A673 (cell line): ENCODE measurements at regions not wholly inside any gene's neighbourhood (a gene's known extent, or its start where the extent isn't known, plus 50 kb on each side); places are given as distances from the start of the nearest gene placed in this dataset.

Source experiments
- BruUV-seq: library from RNA; stranded (reverse); fragments of 400-500 nt; replicated peaks from 2 replicates; lab custom pipeline; 2021; lab: Mats Ljungman, UMichigan
- CTCF ChIA-PET: fragments of 300-600 bp; sonication (Branson Sonifier 250); formaldehyde crosslinking; loops from one replicate; lab custom pipeline; 2022; ENCODE audit warnings: antibody characterized with exemption; lab: Charles Lee
- POLR2A ChIA-PET: fragments of 300-600 bp; sonication (Branson Sonifier 250); formaldehyde crosslinking; loops from one replicate; lab custom pipeline; 2022; ENCODE audit warnings: antibody characterized with exemption; ENCODE audit not compliant: low non-redundant PET; lab: Charles Lee
- DNase-seq: peaks from one replicate; pipeline ENCODE4 v3.0.0-alpha.2; 2015; ENCODE audit warnings: low spot score
- H3K27ac ChIP-seq: fragments of 200-600 bp; sonication (generic); 2 replicates; pipeline ENCODE4 v1.5.1; 2016; ENCODE audit warnings: mixed run types, low read depth, mild to moderate bottlenecking, mixed read lengths, antibody characterized with exemption, low read length; ENCODE audit not compliant: poor library complexity, severe bottlenecking
- H3K27me3 ChIP-seq: fragments of 200-600 bp; sonication (generic); replicated peaks from 2 replicates; pipeline ENCODE4 v1.6.1; 2017; ENCODE audit warnings: mixed run types, low read depth, mild to moderate bottlenecking, mixed read lengths, antibody characterized with exemption, low read length; ENCODE audit not compliant: insufficient read depth, poor library complexity
- H3K36me3 ChIP-seq: fragments of 200-600 bp; sonication (generic); 2 replicates; pipeline ENCODE4 v1.6.1; 2016; ENCODE audit warnings: mixed run types, mild to moderate bottlenecking, mixed read lengths, antibody characterized with exemption, low read length; ENCODE audit not compliant: insufficient read depth, poor library complexity, severe bottlenecking
- H3K4me1 ChIP-seq: fragments of 200-600 bp; sonication (generic); 2 replicates; pipeline ENCODE4 v1.6.1; 2017; ENCODE audit warnings: mixed run types, mild to moderate bottlenecking, mixed read lengths, antibody characterized with exemption, low read length; ENCODE audit not compliant: insufficient read depth, poor library complexity, severe bottlenecking
- H3K4me3 ChIP-seq: fragments of 200-600 bp; sonication (generic); 2 replicates; pipeline ENCODE4 v1.5.1; 2016; ENCODE audit warnings: low read depth, mixed run types, mild to moderate bottlenecking, mixed read lengths, low read length; ENCODE audit not compliant: poor library complexity, severe bottlenecking
- H3K9me3 ChIP-seq: fragments of 200-600 bp; sonication (generic); 2 replicates; pipeline ENCODE4 v1.6.1; 2016; ENCODE audit warnings: mixed run types, low read depth, mild to moderate bottlenecking, mixed read lengths, antibody characterized with exemption, low read length; ENCODE audit not compliant: poor library complexity, severe bottlenecking
- CTCF ChIP-seq: fragments of 300-800, 200-600 bp; sonication (generic); conservative IDR thresholded peaks from 2 replicates; pipeline ENCODE4 v1.5.1; 2017; ENCODE audit warnings: low read depth, mild to moderate bottlenecking, antibody characterized with exemption, low read length, moderate library complexity, mixed read lengths
- EZH2 ChIP-seq: fragments of 200-600 bp; sonication (generic); IDR thresholded peaks from 2 replicates; pipeline ENCODE4 v1.6.1; 2017; ENCODE audit warnings: borderline replicate concordance, low read depth, mild to moderate bottlenecking, mixed read lengths, antibody characterized with exemption, low read length; ENCODE audit not compliant: poor library complexity, severe bottlenecking
- intact Hi-C: fragments of 100-400 bp; cut with micrococcal nuclease; formaldehyde crosslinking; loops from one replicate; pipeline ENCODE4 v1.10.0; 2022; ENCODE audit not compliant: unreplicated experiment

- ChIA-PET POLR2A (no interaction called here), CTCF (no interaction called here)
- no peak overlapping the region for H3K4me3 ChIP-seq
- no TSS peak for BruUV-seq
- intact Hi-C loops, result no loop called here
- no peak overlapping the region for H3K27ac ChIP-seq
- peaks cover 5% of the 10 kb centered on the region for H3K9me3 ChIP-seq
- H3K27me3 ChIP-seq, result no peaks in the 10 kb centered on the region
- H3K4me1 ChIP-seq, result peaks cover 17% of the 10 kb centered on the region
- no peak for DNase-seq
- H3K36me3 ChIP-seq, result no peaks in the 10 kb centered on the region
- TF ChIP-seq CTCF (no peak), EZH2 (no peak)
Measured at GRCh38 chr7:155201325-155202087, 96.2 kb upstream of the INSIG1 start.

DNA sequence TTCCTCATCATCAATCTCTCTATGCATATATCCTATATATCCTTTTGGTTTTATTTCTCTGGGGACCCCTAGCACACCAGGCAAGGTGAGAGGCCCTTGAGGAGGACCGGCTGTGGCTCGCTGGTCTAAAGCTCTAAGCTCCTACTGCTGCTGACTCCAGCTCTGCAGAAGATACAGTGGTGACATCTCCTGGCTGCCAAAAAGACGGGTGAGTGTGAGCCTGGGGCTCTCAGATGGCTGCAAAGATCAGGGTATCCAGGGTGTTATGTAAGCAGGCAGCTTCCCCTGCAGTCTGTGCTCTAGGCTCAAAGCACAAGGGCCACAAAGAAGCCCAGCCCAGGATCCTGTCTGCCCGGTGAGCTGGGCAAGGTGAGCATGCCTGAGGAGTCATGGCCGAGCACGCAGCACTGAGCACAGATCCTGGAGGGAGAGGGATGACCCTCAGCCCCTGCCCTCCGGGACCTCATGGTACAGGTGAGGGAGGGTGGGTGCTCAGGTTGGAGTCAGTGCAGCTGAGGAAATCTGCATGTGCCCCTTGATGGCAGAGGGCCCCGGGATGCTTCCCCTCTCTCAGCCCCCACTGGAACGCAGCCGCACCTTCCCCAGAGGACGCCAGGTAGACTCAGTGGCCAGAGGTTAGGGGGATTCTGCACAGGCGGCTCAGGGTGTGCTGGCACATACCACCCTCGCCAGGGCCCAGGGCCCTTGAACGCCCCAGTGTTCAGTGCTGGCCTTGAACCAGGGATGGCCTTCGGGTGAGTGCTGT lies 95.4 kb upstream of the INSIG1 start:
- no peaks in the 10 kb centered on the region for H3K36me3 ChIP-seq
- H3K27me3 ChIP-seq, result no peaks in the 10 kb centered on the region
- no TSS peak for BruUV-seq
- no peak overlapping the region for H3K4me3 ChIP-seq
- H3K9me3 ChIP-seq, result no peaks in the 10 kb centered on the region
- intact Hi-C loops, result no loop called here
- no peak overlapping the region for H3K27ac ChIP-seq
- DNase-seq, result no peak
- ChIA-PET POLR2A (no interaction called here), CTCF (no interaction called here)
- H3K4me1 ChIP-seq, result peaks cover 17% of the 10 kb centered on the region
- no peak for TF ChIP-seq EZH2

DNA sequence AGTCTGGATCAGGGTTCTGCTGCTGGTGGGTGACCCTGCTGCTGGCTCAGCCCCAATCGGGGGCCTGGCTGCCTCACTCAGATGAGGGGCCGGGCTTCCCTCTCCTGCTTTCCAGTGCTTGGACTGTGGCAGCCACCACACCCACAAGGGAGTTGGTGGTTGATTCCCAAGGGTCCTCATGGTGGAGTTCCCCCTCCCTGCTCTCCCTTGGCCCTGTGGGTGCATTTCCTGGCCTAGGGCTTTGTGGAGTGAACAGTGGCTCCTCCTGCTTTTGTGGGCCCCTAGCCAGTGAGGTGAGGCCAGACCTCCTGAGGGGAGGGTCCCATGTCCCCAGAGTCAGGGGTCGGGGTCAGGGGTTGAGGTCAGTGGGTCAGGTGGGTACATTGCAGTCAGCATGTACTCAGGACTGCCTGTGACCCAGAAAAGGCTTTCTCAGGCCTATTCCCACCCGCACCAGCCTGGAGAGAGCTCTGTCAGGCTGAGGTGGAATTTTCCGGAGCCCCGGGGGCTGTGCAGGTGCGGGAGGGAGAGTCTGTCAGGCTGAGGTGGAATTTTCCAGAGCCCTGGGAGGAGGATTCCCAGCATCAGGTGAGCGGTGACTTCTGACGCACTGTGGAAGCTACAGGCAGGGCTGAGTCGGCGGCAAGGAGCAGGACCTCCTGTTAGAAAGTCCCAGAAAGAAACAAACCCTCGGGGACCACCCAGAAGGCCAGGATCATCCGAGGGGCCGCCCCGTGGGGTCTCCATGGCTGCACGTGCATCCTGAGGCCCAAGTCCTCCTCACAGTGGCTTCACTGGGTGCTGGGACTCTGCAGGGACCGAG lies 94.4 kb upstream of the INSIG1 start:
- no TSS peak for BruUV-seq
- Histone ChIP-seq H3K27ac (no peak overlapping the region), H3K4me3 (no peak overlapping the region), H3K27me3 (no peaks in the 10 kb centered on the region), H3K4me1 (peaks cover 17% of the 10 kb centered on the region), H3K36me3 (no peaks in the 10 kb centered on the region), H3K9me3 (no peaks in the 10 kb centered on the region)
- ChIA-PET CTCF (no interaction called here), POLR2A (no interaction called here)
- TF ChIP-seq EZH2 (no peak), CTCF (no peak)
- intact Hi-C loops, result no loop called here
- no peak for DNase-seq
